DMS79 (cell line): ENCODE measurements at regions not wholly inside any gene's neighbourhood (a gene's known extent, or its start where the extent isn't known, plus 50 kb on each side); places are given as distances from the start of the nearest gene placed in this dataset.
"Not testable (repeated sequence)": the region's sequence is repeated elsewhere in the genome, so short reads cannot be mapped to it uniquely, and the experiment has no call there.

Experiments
- DNase-seq: peaks from one replicate; lab custom pipeline; 2025; lab: John Stamatoyannopoulos, UW

GRCh38 chr10:95137990-95138625, 55.9 kb upstream of the ACSM6 start:
- not testable (repeated sequence) for DNase-seq

GRCh38 chr10:95134490-95134889, 59.5 kb upstream of the ACSM6 start:
- DNase-seq: no peak

GRCh38 chr10:95133997-95134396, 60.0 kb upstream of the ACSM6 start:
- no peak for DNase-seq

GRCh38 chr10:95133016-95133752, 60.9 kb upstream of the ACSM6 start:
- DNase-seq: no peak

- not testable (repeated sequence) for DNase-seq
Observed at GRCh38 chr10:95130429-95130828, 61.1 kb upstream of the CYP2C8 start.

- DNase-seq: peak; percentile 5
Observed at GRCh38 chr10:95125582-95125981, 56.3 kb upstream of the CYP2C8 start.

GRCh38 chr10:95122736-95123135, 53.4 kb upstream of the CYP2C8 start:
- DNase-seq: no peak

GRCh38 chr10:95121904-95122303, 52.6 kb upstream of the CYP2C8 start:
- no peak for DNase-seq
